NB4 (cell line): ENCODE measurements at regions not wholly inside any gene's neighbourhood (a gene's known extent, or its start where the extent isn't known, plus 50 kb on each side); places are given as distances from the start of the nearest gene placed in this dataset.

Experiments
- MYC ChIP-seq: IDR thresholded peaks from 2 replicates; pipeline ENCODE4 v1.6.1; 2011; ENCODE audit warnings: low read depth, low read length
- POLR2A ChIP-seq: IDR thresholded peaks from 2 replicates; pipeline ENCODE4 v1.6.1; 2011; ENCODE audit warnings: mild to moderate bottlenecking; ENCODE audit not compliant: insufficient read length; ENCODE audit errors: extremely low read depth
- TF ChIP-seq, protein P1 (sequence below): IDR thresholded peaks from one replicate; pipeline ENCODE4 v1.5.1; 2012; ENCODE audit warnings: low read depth, low read length

DNA sequence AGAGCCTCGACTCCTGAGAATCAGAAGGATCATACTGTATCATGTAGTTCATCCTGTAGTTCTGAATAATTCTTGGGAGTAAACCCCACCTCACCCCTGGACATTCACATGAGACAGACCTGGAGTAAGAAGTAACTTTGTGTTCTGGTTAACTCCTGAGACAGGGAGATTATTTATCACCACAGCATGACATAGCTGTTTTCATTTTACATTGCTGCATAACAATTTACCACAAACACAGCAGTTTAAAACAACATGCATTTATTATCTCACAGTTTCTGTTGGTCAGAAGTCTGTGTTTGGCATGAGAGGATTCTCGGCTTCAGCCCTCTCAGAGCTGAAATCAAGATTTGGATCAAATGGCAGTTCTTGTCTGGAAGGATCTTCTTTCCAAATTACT lies 855.8 kb upstream of the FANCL start:
- TF ChIP-seq, protein P1, sequence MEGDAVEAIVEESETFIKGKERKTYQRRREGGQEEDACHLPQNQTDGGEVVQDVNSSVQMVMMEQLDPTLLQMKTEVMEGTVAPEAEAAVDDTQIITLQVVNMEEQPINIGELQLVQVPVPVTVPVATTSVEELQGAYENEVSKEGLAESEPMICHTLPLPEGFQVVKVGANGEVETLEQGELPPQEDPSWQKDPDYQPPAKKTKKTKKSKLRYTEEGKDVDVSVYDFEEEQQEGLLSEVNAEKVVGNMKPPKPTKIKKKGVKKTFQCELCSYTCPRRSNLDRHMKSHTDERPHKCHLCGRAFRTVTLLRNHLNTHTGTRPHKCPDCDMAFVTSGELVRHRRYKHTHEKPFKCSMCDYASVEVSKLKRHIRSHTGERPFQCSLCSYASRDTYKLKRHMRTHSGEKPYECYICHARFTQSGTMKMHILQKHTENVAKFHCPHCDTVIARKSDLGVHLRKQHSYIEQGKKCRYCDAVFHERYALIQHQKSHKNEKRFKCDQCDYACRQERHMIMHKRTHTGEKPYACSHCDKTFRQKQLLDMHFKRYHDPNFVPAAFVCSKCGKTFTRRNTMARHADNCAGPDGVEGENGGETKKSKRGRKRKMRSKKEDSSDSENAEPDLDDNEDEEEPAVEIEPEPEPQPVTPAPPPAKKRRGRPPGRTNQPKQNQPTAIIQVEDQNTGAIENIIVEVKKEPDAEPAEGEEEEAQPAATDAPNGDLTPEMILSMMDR: no peak
- TF ChIP-seq POLR2A (no peak), MYC (no peak)
